NCI-H446 treated with DMSO at 0.1 percent for 48 hours (cell line): ENCODE measurements at regions not wholly inside any gene's neighbourhood (a gene's known extent, or its start where the extent isn't known, plus 50 kb on each side); places are given as distances from the start of the nearest gene placed in this dataset.
"Not testable (repeated sequence)": the region's sequence is repeated elsewhere in the genome, so short reads cannot be mapped to it uniquely, and the experiment has no call there.

Experiments
- DNase-seq: peaks from one replicate; lab custom pipeline; 2025; lab: John Stamatoyannopoulos, UW

DNA sequence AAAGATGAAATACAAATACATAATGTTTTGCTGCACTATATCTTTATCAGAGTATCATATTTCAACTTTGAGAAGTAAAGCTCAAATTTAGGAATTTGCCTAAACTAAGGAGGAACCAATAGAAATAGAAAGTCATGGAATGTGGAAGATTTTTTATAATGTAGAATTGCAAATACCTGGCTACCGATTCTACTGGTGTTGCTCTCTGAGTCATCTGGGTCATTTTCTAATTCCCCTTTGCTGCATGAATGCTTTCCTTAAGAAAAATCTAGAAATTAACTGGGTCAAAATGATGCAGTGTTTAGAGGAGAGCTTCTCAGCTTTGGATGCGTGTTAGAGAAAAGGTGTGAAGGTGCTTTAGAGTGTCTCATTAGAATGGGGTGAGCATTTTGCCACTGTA lies 568.9 kb upstream of the ANKRD30A start:
- no peak for DNase-seq

DNA sequence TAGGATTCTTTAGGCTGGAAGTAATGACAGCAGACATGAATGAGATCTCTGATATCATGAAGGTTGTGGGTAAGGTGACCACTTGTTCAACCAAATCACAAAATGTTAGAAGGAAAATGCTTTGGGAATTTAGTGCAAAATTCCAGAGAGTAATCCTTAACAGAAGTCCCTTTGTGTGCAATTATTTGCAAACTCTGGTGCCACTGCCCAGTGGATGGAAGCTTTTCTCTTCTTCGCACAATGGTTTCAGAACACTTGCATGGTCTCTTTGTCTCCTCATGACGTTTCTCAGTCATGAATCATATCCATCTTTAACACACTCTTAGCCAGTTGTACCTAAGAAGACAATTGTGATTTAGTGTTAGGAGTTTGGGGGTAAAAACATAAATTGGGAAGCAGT lies 570.4 kb upstream of the ANKRD30A start:
- no peak for DNase-seq

DNA sequence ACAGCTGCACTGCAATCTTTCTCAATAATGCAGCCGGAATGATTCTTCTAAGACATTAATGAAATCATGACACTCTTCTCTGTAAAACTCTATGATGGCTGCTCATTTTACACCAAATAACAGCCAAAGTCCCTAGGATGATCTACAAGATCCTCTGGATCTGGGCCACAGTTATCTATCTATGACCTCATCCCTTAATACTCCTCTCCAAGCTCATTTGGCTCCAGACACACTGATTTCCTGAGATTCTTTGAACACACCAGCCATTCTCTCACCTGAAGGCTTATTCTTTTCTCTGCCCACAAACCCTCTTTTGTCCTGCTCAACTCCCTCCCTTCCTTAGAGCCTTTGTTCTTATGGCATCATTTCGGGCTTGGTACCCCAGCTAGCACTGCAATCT lies 577.4 kb upstream of the ANKRD30A start:
- no peak for DNase-seq

DNA sequence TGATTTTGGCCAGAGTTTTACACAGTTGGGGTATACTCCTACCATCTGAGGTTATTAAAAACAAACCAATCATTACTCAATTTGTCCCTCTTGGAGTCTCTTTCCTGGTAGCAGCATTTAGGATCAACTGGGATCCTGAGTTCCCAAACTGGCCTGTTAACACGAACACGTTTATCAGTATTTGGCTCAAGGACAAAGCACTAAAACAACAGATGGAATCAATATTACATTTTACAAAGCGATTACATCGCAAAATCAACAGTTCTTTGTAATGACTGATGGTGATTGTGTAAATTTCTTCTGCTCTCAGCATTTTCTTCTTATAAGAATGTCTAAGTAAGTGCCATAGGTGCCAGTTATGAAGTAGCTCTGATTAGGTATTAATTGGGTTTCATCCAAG lies 582.9 kb upstream of the ANKRD30A start:
- no peak for DNase-seq

DNA sequence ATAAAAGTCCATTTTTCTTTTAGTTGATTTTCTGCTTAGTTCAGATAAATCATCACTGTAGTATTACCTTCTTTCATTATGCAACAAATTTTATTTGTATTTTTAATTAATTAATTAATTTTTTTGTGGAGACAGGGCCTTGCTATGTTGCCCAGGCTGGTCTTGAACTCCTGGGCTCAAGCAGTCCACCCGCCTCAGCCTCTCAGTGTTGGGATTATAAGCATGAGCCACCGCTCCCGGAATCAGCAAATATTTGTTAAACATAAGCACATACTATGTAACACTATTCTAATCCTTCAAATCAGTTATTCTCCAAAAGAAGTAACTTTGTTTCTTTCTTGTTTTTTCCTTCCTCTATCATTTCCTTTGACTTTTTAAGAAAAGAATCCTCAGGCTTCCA lies 584.8 kb upstream of the ANKRD30A start:
- no peak for DNase-seq

DNA sequence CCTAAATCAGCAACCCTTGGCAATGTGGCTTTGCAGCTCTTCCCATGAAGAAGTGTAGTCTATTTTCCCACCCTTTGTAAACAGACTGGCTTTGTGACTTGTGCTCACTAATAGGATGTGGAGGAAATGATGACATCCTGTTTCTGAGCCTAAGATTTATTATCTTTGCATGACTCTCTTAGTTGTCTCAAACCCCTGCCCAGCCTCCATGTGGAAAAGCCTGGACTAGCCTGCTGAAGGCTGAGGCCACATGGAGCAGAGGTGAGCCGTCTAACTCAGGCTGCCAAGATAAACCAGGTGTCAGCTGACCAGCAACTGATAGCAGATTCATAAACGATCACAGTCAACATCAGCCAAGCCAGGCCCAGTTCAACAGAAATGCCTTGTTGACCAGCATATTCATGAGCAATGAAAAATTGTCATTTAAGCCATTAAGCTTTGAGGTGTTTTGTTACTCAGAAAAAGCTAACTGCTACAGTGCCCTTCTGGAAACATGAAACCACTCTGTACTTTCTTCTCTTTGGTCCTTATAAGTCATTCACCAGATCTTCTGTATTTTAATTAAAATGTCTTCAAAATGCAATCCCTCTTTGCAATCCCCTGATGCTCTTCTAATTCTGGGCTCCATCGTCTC lies 586.3 kb upstream of the ANKRD30A start:
- DNase-seq: no peak

DNA sequence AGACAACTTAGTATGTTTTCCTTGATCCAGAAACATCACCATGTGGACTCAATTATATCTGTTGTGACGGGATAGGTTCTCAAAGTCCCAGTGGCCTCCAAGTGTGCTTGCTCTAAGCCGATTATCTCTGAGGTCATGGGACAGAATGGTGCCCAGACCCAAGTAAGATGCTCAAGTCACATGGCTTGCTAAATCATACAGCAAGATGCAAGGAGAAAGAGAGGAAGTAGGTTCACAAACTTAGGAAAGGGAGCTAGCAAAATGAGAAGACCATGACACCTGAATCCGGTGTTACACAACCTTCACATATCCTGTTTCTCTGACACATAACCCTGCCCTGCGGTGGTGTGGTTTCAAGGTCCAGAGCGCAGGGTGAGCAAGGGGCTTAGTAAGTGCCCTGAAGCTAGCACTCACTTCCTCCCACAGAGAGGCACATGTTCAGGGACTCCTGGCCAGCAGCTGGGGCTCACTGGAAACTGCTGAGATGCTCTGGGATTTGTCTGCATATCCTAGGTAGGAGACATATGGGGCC lies 590.9 kb upstream of the ANKRD30A start:
- no peak for DNase-seq

DNA sequence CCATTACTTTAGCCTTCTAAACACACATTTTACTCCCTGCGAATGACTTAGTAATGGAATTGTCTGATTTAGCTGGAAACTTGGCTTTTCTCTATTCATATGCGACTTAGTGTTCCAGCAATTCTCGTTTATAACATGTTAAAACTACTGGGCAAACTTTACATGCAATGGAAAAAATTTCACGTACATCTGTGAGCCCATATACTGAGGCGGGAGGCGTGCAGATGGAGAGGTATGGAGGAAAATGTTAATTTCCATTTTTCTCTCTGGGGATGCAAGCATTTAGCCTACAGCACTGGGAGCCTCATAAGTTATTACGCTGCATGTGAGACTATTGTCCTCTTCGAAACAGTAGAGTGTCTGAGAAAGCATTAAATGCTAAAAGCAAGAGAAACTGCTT lies 591.5 kb upstream of the ANKRD30A start:
- DNase-seq: no peak

DNA sequence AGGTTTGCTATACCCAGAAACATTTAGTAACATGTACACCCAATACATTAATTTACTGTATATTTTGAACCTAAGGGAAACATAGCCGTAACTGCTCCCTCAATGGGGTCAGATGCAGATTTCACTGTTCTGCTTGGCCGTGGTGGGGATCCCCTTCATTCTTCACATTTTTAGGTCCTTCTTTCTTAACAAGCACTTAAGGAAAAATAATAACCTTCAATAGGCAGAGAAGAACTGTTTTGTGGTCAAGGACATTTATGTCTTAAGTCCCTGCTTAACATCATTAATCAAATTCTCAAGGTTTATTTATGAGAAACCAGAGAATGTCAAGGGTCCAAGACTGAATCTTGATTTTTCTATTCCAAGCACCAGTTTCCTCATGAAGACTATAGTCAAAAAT lies 592.1 kb upstream of the ANKRD30A start:
- no peak for DNase-seq

DNA sequence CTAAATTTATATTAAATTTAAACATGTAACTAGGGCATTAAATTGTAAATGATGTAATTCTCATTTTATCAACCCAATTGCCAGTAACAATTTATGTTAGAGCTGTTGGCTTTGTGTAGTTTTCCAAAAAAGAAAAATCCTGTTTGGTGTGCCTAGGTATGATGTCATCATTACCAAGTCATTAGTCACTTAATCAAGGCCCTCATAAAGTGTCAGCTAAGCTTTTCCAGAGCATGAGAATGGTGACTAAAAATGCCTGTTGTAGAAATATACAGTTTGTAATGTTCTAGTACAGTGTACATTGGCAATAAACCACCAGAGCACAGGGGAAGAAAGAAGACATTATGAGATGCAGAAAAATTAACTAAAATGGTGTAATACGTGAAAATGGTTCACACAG lies 593.8 kb upstream of the ANKRD30A start:
- DNase-seq: no peak

DNA sequence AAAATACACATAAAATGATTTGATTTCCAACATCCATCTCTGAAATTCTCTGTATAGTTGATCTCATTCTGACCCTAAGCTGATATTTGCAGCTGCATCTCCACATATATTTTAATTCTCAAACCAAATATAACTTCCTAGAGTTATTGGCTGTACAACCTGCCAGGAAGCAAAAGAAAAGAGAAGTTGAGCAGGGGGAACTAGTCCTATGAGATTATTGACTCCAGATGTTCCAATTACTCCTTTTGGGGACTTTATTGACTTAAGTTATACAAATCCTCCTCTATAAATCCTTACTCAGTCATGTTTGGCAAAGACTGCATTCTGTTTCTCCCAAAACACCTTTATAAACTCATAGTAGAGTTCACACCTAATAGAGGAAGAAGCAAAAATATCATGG lies 599.4 kb upstream of the ANKRD30A start:
- DNase-seq: no peak

DNA sequence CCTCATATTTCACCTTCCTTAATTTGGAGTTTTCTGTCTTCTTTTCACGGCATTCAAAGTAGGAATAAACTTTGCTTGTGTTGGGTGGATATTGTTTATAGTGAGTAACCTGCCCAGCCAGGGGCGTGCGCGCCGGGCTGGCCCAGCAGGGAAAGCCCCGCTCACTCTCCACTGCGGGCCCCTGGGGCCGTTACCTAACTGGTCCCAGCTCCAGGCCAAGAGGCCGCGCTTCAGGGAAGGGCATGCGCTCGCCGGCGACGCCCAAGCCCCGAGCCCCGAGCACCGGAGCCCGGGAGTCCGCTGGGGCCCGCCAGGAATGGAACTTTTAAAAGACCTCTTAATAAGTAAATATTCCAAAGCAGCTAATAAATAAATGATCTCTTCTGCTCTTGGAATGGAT lies 601.3 kb upstream of the ANKRD30A start:
- not testable (repeated sequence) for DNase-seq

DNA sequence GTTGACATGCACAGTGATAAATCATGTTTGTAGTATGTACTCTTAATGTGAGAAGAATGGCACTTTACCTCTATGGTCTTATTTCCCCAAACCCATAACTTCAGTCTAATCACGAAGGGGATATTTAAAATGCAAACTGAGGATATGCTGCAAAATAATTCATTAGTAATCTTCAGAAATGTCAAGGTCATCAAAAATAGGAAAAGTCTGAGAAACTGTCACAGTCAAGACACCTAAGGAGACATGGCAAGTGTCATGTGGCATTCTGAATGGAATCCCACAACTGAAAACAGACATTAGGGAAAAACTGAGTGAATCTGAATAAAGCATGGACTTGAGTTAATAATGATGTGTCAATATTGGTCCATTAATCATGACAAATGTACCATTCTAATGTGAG lies 605.5 kb upstream of the ANKRD30A start:
- no peak for DNase-seq

DNA sequence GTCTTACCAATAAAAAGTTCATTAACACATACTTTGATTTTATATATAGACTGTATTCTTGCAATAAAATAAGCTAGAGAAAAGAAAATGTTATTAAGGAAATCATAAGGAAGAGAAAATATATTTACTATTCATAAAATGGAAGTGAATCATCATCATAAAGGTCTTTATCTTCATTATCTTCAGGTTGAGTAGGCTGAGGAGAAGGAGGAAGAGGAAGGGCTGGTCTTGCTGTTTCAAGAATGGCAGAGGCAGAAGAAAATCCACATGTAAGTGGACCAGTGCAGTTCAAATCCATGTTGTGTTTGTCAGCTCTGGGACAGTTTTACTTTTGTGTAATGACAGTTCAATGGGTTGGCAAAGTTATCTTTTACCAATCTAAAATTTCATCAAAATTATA lies 609.1 kb upstream of the ANKRD30A start:
- no peak for DNase-seq

DNA sequence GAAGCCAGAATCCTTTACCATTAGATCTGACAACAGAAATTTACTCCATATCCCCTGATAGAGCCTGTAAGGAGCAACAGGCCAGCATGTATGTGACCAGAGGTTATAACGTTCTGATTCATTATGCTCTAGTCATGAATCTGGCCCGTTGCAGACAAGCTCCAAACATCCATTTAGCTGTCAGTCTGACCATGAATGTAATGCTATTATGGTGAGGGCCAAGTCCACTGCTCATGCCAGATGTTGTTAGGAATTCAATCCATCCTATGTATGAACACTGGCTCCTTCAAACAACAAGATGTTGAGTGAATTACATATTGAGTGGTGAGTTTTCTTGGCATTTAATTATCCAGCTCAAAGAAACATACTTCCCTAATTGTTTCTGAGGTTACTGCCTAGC lies 610.1 kb upstream of the ANKRD30A start:
- DNase-seq: peak; percentile 1

DNA sequence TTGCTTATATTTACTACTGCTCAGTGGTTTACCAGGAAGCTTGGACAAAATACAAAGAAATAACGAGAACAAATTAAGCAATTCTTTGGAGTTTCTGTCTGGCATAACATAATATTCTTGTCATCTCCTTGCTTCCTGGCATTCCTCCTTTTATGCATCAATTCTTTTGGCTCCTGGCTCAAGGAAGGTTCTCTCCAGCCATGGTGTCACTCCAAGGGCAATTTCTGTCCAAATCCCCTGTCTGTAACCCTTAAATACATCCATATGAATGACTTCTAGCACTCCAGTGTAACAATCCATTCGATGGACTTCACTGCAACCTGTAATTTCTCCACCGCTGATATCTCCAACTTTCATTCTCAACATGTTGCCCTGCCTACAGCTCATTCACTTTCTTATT lies 617.7 kb upstream of the ANKRD30A start:
- no peak for DNase-seq

DNA sequence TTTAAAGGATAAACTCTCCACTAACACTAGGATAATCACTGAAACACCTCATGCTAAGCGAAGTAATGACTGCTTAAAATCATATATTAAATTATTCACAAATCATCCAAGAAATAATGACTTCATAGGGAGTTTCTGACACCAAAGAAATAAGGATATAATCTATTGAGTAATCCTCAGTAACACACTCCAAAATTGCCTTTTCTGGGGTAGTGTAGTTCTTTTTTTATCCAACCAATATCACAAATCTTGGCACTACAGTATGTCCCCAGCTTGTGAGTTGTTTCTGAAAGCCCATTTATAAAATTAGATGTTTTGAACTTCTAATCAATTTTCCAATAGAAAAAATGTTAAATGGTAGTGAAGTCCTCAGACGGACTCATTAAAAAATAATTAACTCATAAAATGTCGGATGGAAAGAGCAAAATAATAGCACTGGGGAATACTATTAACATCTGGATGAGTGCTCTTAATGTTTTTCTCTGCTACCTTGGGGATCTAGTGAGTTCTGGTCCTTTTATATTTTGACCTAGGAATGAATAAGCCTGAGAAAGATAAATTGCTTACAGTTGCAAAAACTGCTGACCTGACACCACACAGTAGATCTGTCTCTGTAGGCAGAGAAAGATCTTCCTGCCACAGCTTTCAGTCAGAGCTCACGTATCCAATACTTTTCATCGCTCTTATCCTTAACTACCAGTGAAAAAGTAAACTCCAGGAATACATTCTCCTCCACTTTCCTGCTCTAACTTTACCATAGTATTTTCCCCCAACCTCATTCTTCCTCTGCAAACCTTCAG lies 618.5 kb upstream of the ANKRD30A start:
- no peak for DNase-seq

DNA sequence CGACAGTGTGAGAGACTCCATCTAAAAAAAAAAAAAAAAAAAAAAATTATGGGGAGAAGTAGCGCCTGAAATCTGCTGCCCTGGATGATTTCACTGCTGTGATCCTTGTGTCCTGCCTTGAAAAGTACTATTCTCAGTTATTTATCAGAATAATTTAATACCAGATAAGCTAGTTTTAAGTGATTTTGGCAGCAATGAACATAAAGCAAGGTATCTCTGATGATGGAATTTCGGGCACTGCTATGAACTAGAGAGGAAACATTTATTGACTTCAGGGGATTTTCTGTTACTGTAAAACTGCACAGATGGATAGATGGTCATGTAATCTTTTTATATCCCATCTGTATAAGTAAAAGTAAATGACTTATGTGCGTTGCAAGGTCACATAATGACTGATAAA lies 619.1 kb upstream of the ANKRD30A start:
- DNase-seq: no peak

DNA sequence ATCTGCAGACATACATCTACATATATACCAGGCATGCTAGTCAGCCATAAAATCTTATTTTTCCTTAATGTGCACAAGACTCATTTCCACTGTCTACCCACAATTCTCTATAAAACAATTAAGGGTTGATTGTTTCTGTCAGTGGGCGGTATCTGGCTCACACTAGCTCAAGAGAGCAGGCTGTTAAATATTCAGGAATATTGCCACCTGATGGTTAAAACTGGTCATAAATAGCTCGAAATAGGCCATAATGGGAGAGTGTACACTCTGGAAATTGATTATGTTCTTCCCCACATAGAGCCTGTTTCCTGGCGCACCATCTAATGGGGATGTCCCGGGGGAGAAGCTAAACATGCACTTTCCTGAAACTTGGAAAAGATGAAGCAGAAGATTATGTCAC lies 620.6 kb upstream of the ANKRD30A start:
- DNase-seq: no peak

DNA sequence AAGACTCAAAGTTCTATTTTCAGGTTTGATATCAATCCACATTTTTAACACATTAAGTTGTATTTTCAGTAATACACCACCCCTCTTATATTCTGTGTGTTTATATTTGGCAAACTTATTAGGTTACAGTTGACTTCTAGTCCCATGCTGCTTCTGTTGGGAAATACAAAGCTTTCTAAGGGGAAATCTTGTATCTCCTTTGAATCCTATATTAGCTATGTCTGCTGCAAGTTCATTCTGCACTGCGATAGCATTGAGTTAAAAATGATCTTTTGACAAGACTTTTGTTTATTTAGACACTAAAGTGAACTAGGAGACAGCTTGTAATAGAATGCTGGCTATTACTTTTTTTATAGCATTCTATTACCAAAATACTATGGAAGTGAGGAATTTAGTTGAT lies 625.1 kb upstream of the ANKRD30A start:
- no peak for DNase-seq

DNA sequence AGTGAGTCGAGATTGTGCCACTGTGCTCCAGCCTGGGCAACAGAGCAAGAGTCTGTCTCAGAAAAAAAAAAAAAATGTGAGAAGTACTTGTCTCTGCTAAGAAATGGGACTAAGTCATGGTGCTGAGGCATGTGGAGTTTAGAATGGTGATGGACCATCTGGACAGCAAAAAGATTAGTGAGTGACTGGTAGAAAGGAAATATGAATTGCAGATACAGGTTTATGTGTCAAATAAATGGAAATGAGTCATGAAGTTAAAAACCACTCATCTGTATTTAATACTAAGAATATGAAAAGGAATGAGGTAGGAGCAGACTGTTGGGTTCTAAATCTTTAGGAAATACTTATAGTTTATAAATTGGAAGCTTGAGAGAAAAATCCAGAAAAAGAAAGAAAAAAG lies 625.7 kb upstream of the ANKRD30A start:
- no peak for DNase-seq

DNA sequence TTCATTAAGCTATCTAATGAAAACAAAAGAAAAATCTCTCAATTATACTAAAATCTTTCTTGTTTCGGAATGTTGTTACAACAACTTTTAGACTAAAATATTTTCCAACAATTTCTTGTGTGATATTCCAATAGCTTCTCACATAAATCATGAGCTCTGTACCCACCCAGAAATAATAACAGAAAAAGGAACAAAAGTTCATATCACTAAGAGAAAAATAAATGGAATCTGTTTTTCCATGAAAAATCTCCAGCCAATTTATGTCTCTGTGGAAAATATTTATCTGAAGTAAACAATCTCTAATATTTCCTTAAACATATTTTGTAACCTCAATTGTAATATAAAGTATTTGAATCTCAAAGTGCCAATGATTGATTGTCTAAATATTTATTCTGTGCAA lies 628.6 kb upstream of the ANKRD30A start:
- no peak for DNase-seq

DNA sequence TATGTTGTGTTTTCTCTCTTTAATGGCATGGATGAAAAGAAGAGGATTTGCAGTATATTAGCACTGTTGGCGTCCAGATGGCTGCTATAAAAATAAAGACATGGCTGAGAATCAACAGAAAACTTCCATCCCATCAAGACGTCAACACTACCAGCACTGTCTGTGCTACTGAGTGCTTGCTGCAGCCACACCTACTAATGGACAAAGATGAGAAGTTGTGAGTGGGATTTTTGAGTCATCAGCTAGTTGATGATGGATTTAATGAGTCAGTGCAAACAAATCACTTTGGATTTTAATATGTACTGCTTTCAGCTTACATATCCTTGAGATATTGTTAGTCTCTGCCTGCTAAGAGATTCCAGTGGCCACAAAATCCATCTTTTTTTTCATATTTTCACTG lies 631.0 kb upstream of the ANKRD30A start:
- DNase-seq: peak; percentile 27

DNA sequence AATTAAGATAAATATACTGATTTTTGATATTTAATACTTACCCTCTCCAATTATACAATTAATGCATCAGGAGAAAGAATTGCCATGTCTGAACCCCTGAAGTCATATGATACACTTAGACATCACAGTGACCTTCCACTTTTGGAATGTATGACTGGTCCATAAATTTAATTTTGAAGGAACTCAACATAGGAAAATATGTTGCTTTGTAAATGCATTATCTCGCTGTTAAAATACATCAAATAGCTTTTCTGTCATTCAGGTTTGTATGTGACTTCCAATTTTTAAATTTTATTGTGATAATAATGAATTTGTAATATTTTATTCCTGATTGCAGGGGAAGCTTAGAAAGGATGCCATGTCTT lies 631.9 kb upstream of the ANKRD30A start:
- DNase-seq: peak; percentile 74
